ENCODE measurements at regions not wholly inside any gene's neighbourhood (a gene's known extent, or its start where the extent isn't known, plus 50 kb on each side); places are given as distances from the start of the nearest gene placed in this dataset.

DNA sequence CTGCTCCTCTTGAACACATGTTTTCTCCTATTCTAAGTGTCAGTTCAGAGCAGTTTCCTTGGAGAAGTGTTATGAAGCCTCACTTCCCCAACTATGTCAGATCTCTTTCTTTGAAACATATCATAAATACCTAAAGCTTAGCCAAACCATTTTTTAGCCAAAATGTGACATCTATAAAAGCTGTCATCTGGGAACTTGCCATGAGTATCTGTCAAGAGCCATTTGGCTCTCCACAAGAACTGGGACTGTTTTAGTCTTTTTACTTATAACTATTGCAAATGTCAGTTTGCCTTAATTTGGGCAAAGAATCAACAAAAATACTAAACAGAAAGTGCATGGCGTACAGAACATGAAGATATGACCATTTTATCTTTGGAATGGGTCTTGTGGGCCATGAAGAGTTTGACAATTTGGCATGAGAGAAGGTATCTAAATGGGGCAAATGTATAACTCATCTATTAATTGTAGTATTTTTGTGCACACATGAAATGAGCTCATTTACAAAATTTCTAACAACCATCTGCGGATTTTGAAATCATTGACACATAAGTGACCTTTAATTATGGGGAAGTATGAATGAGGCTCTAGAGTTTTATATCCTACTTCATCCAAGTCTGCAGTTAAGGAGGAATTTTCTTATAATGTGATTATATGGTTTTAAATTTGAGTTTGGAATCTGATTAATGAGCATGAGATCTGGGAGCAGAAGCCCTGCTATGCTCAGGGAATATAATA lies 129.1 kb upstream of the PACRGL start:
- no peak overlapping the region for H3K4me2 ChIP-seq (ENCODE audit: low read depth, low read length)
- no peak overlapping the region for H3K4me3 ChIP-seq (ENCODE audit: insufficient read depth, low read depth, low read length)
- DNase-seq (no peak), ATAC-seq (ENCODE audit: low read depth) (no peak)
- no peak overlapping the region for H2BK20ac ChIP-seq (ENCODE audit: low read depth, low read length)
- no peaks in the 10 kb centered on the region for H3K27me3 ChIP-seq (ENCODE audit: control insufficient read depth, insufficient read depth, low read length)
- dilution Hi-C loops (cut with HindIII; ENCODE audit: low sequenced_read_pairs, unreplicated experiment), result no loop called here
- no peak overlapping the region for H2AFZ ChIP-seq (replicated peaks; ENCODE audit: low read length, poor library complexity)
- no peaks in the 10 kb centered on the region for H3K9me3 ChIP-seq (ENCODE audit: control insufficient read depth, insufficient read depth, low read length)
- no peak overlapping the region for H2BK120ac ChIP-seq (ENCODE audit: low read depth, low read length)
- no peaks in the 10 kb centered on the region for H3K36me3 ChIP-seq (ENCODE audit: control insufficient read depth, insufficient read depth, low read length)
- intact Hi-C loops (cut with micrococcal nuclease), result no loop called here
- H2BK15ac ChIP-seq (ENCODE audit: low read depth, low read length), result no peak overlapping the region
- POLR2A ChIA-PET (ENCODE audit: unreplicated experiment), result no interaction called here
- no peak overlapping the region for H3K23ac ChIP-seq (ENCODE audit: low read depth, low read length)
- H4K91ac ChIP-seq (ENCODE audit: insufficient read depth, low read depth, low read length), result no peak overlapping the region
- no peak overlapping the region for H3K14ac ChIP-seq (replicated peaks; ENCODE audit: low read depth, low read length)
- H2AK5ac ChIP-seq (ENCODE audit: low read depth, low read length), result no peak overlapping the region
- CTCF ChIA-PET, result no interaction called here
- no peaks in the 10 kb centered on the region for H3K79me1 ChIP-seq (ENCODE audit: low read depth in 1 of 2, low read length in 2 of 2)
- no peak overlapping the region for H4K8ac ChIP-seq (ENCODE audit: low read depth in 2 of 2, low read length in 2 of 2)
- no peaks in the 10 kb centered on the region for H4K20me1 ChIP-seq (ENCODE audit: insufficient read depth, low read length)
- no peak overlapping the region for H3K4ac ChIP-seq (ENCODE audit: low read depth, low read length)
- no peak overlapping the region for H2AK9ac ChIP-seq (replicated peaks; ENCODE audit: low read depth, low read length, poor library complexity)
- no peak overlapping the region for H4K5ac ChIP-seq (ENCODE audit: low read depth, low read length)
- H3K56ac ChIP-seq (ENCODE audit: extremely low read depth, insufficient read depth, low read length), result no peak overlapping the region
- no CpG with 5 or more reads among the region's 2 CpGs for WGBS, 2 experiments (ENCODE audit: extremely low coverage in 2 of 2, insufficient read length in 1 of 2)
- H3K27ac ChIP-seq (ENCODE audit: insufficient read depth, low read length), result no peak overlapping the region
- BruUV-seq (replicated peaks), result no TSS peak
- TF ChIP-seq BHLHE40 (IDR thresholded peaks at IDR 0.05; ENCODE audit: low read depth, low read length) (no peak), CHD1 (IDR thresholded peaks at IDR 0.05; ENCODE audit: low read depth, low read length) (no peak), MAZ (IDR thresholded peaks at IDR 0.05; ENCODE audit: borderline replicate concordance, low read depth, low read length) (no peak), MAFK (IDR thresholded peaks at IDR 0.05; ENCODE audit: low read depth, low read length) (no peak), NFE2L2 (IDR thresholded peaks at IDR 0.05; ENCODE audit: low read depth, low read length) (no peak)
- TF ChIP-seq, protein P1, sequence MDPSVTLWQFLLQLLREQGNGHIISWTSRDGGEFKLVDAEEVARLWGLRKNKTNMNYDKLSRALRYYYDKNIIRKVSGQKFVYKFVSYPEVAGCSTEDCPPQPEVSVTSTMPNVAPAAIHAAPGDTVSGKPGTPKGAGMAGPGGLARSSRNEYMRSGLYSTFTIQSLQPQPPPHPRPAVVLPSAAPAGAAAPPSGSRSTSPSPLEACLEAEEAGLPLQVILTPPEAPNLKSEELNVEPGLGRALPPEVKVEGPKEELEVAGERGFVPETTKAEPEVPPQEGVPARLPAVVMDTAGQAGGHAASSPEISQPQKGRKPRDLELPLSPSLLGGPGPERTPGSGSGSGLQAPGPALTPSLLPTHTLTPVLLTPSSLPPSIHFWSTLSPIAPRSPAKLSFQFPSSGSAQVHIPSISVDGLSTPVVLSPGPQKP (IDR thresholded peaks at IDR 0.05; ENCODE audit: borderline replicate concordance, low read depth, low read length), result no peak
- TF ChIP-seq, protein P2, sequence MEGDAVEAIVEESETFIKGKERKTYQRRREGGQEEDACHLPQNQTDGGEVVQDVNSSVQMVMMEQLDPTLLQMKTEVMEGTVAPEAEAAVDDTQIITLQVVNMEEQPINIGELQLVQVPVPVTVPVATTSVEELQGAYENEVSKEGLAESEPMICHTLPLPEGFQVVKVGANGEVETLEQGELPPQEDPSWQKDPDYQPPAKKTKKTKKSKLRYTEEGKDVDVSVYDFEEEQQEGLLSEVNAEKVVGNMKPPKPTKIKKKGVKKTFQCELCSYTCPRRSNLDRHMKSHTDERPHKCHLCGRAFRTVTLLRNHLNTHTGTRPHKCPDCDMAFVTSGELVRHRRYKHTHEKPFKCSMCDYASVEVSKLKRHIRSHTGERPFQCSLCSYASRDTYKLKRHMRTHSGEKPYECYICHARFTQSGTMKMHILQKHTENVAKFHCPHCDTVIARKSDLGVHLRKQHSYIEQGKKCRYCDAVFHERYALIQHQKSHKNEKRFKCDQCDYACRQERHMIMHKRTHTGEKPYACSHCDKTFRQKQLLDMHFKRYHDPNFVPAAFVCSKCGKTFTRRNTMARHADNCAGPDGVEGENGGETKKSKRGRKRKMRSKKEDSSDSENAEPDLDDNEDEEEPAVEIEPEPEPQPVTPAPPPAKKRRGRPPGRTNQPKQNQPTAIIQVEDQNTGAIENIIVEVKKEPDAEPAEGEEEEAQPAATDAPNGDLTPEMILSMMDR (conservative IDR thresholded peaks at IDR 0.05; ENCODE audit: low read depth, low read length), result no peak
- TF ChIP-seq, protein P3, sequence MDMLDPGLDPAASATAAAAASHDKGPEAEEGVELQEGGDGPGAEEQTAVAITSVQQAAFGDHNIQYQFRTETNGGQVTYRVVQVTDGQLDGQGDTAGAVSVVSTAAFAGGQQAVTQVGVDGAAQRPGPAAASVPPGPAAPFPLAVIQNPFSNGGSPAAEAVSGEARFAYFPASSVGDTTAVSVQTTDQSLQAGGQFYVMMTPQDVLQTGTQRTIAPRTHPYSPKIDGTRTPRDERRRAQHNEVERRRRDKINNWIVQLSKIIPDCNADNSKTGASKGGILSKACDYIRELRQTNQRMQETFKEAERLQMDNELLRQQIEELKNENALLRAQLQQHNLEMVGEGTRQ (IDR thresholded peaks at IDR 0.05; ENCODE audit: low read depth, low read length), result no peak
- no peaks in the 10 kb centered on the region for H3K9me1 ChIP-seq (ENCODE audit: insufficient read depth, low read length)
- in situ Hi-C loops (cut with MboI; ENCODE audit: low sequenced_read_pairs), result no loop called here
- no peaks in the 10 kb centered on the region for H3K4me1 ChIP-seq (ENCODE audit: control insufficient read depth, insufficient read depth, low read length)
- H2BK5ac ChIP-seq (ENCODE audit: low read depth, low read length, poor library complexity, severe bottlenecking), result no peak overlapping the region
- H3K9ac ChIP-seq (ENCODE audit: low read depth, low read length), result no peak overlapping the region
- no peak overlapping the region for H3K18ac ChIP-seq (ENCODE audit: low read depth, low read length)
